ENCODE measurements at regions not wholly inside any gene's neighbourhood (a gene's known extent, or its start where the extent isn't known, plus 50 kb on each side); places are given as distances from the start of the nearest gene placed in this dataset.

DNA sequence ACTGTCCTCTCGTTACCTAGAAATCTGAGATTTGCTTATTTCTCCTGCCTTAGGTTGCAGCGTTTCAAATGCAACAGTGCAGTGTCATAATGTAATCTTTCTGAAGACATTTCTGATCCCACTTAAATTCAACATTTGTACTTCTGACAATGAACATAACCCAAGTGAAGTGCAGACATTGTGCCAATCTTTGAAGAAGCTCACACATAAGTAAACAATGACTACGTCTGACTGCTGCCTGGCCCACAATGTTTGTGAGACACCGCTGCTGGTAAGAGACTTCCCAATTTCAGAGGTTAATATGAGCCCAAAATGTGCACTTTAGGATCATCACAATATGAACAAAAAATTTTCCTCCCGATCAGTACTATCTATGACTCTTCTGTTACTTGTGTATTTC, 84.6 kb upstream of the BCL2L14 start:
- no peaks in the 10 kb centered on the region for H4K20me1 ChIP-seq (ENCODE audit: control insufficient read depth, insufficient read depth)
- 90% methylated on average over 5 of the region's 5 CpGs for WGBS (ENCODE audit: insufficient coverage, insufficient replicate concordance, low lambda C conversion rate, missing lambda C conversion rate)
- in situ Hi-C loops (cut with MboI) = no loop called here
- no TSS peak for BruUV-seq (replicated peaks)
- H3K4me3 ChIP-seq = no peak overlapping the region
- DNase-seq (ENCODE audit: low read depth, low spot score) = no peak
- no peak overlapping the region for H3K4me2 ChIP-seq (ENCODE audit: control insufficient read depth, insufficient read depth)
- H3K27ac ChIP-seq (ENCODE audit: control insufficient read depth, insufficient read depth) = no peak overlapping the region
- H3K9ac ChIP-seq (ENCODE audit: control insufficient read depth, insufficient read depth, low read length) = no peak overlapping the region
- intact Hi-C loops (cut with micrococcal nuclease; ENCODE audit: unreplicated experiment) = no loop called here
- TF ChIP-seq ZNF217 (IDR thresholded peaks at IDR 0.05) (no peak), ZNF24 (IDR thresholded peaks at IDR 0.05) (no peak), SMAD1 (IDR thresholded peaks at IDR 0.05; ENCODE audit: low read depth, partially characterized antibody) (no peak), CHD1 (IDR thresholded peaks at IDR 0.05; ENCODE audit: low read depth, low read length) (no peak), JUNB (IDR thresholded peaks at IDR 0.05) (no peak), LARP7 (IDR thresholded peaks at IDR 0.05) (no peak), BCL11A (IDR thresholded peaks at IDR 0.05; ENCODE audit: low read depth, low read length) (no peak), ATF7 (IDR thresholded peaks at IDR 0.05; ENCODE audit: low read depth) (no peak)
- TF ChIP-seq, protein P1, sequence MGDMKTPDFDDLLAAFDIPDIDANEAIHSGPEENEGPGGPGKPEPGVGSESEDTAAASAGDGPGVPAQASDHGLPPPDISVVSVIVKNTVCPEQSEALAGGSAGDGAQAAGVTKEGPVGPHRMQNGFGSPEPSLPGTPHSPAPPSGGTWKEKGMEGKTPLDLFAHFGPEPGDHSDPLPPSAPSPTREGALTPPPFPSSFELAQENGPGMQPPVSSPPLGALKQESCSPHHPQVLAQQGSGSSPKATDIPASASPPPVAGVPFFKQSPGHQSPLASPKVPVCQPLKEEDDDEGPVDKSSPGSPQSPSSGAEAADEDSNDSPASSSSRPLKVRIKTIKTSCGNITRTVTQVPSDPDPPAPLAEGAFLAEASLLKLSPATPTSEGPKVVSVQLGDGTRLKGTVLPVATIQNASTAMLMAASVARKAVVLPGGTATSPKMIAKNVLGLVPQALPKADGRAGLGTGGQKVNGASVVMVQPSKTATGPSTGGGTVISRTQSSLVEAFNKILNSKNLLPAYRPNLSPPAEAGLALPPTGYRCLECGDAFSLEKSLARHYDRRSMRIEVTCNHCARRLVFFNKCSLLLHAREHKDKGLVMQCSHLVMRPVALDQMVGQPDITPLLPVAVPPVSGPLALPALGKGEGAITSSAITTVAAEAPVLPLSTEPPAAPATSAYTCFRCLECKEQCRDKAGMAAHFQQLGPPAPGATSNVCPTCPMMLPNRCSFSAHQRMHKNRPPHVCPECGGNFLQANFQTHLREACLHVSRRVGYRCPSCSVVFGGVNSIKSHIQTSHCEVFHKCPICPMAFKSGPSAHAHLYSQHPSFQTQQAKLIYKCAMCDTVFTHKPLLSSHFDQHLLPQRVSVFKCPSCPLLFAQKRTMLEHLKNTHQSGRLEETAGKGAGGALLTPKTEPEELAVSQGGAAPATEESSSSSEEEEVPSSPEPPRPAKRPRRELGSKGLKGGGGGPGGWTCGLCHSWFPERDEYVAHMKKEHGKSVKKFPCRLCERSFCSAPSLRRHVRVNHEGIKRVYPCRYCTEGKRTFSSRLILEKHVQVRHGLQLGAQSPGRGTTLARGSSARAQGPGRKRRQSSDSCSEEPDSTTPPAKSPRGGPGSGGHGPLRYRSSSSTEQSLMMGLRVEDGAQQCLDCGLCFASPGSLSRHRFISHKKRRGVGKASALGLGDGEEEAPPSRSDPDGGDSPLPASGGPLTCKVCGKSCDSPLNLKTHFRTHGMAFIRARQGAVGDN (IDR thresholded peaks at IDR 0.05) = no peak
- TF ChIP-seq, protein P2, sequence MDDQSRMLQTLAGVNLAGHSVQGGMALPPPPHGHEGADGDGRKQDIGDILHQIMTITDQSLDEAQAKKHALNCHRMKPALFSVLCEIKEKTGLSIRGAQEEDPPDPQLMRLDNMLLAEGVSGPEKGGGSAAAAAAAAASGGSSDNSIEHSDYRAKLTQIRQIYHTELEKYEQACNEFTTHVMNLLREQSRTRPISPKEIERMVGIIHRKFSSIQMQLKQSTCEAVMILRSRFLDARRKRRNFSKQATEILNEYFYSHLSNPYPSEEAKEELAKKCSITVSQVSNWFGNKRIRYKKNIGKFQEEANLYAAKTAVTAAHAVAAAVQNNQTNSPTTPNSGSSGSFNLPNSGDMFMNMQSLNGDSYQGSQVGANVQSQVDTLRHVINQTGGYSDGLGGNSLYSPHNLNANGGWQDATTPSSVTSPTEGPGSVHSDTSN (IDR thresholded peaks at IDR 0.05; ENCODE audit: insufficient replicate concordance, low read depth, low read length) = no peak
- TF ChIP-seq, protein P3, sequence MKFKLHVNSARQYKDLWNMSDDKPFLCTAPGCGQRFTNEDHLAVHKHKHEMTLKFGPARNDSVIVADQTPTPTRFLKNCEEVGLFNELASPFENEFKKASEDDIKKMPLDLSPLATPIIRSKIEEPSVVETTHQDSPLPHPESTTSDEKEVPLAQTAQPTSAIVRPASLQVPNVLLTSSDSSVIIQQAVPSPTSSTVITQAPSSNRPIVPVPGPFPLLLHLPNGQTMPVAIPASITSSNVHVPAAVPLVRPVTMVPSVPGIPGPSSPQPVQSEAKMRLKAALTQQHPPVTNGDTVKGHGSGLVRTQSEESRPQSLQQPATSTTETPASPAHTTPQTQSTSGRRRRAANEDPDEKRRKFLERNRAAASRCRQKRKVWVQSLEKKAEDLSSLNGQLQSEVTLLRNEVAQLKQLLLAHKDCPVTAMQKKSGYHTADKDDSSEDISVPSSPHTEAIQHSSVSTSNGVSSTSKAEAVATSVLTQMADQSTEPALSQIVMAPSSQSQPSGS (IDR thresholded peaks at IDR 0.05; ENCODE audit: low read length) = no peak
- TF ChIP-seq, protein P4, sequence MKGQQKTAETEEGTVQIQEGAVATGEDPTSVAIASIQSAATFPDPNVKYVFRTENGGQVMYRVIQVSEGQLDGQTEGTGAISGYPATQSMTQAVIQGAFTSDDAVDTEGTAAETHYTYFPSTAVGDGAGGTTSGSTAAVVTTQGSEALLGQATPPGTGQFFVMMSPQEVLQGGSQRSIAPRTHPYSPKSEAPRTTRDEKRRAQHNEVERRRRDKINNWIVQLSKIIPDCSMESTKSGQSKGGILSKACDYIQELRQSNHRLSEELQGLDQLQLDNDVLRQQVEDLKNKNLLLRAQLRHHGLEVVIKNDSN (IDR thresholded peaks at IDR 0.05; ENCODE audit: borderline replicate concordance, extremely low read length, insufficient read depth, low read depth, low read length) = no peak
- POLR2A ChIA-PET = no interaction called here
- no peaks in the 10 kb centered on the region for H3K79me2 ChIP-seq (ENCODE audit: control insufficient read depth, insufficient read depth, low read length)
- CTCF ChIA-PET = no interaction called here
- no peak overlapping the region for H2AFZ ChIP-seq (ENCODE audit: control insufficient read depth, low read depth, low read length)
- peaks cover 13% of the 10 kb centered on the region for H3K4me1 ChIP-seq (ENCODE audit: control insufficient read depth, insufficient read depth, low read length)
- no peaks in the 10 kb centered on the region for H3K27me3 ChIP-seq (replicated peaks in 1 of 2; ENCODE audit: control insufficient read depth in 2 of 2, insufficient read depth in 2 of 2, low read length in 1 of 2)
- no peaks in the 10 kb centered on the region; a peak in 1 of 4 replicates for H3K36me3 ChIP-seq (ENCODE audit: control insufficient read depth in 2 of 2, insufficient read depth in 2 of 2, low read length in 1 of 2)
- ATAC-seq = no peak
- SMC1A ChIA-PET (ENCODE audit: uncharacterized antibody, unreplicated experiment) = interaction anchor here (0.6 to 3.5 kb wide), 3 partner anchors 16 to 258 kb away, joined by 3 to 27 read pairs (median 3); no protein-coding TSS in a partner anchor
- FAIRE-seq = no peak
- no peaks in the 10 kb centered on the region; the same call in 1 of the 3 replicates for H3K9me3 ChIP-seq (replicated peaks; ENCODE audit: control insufficient read depth, insufficient read depth, low read length)
- RAD21 ChIA-PET (ENCODE audit: unreplicated experiment) = no interaction called here

All from GM12878 (cell line).